Muscle of back (tissue), 3 donors: ENCODE measurements at regions not wholly inside any gene's neighbourhood (a gene's known extent, or its start where the extent isn't known, plus 50 kb on each side); places are given as distances from the start of the nearest gene placed in this dataset.

Experiments
- DNase-seq, 3 donors: peaks; one replicate each; pipeline versions ENCODE4 v3.0.0 to v3.0.0-alpha.2; 2013

- DNase-seq, result peak; percentile 32 to 74 (median 66)
These were observed 97.1 kb upstream of the GRIK2 start for GRCh38 chr6:101296169-101296960.

DNA sequence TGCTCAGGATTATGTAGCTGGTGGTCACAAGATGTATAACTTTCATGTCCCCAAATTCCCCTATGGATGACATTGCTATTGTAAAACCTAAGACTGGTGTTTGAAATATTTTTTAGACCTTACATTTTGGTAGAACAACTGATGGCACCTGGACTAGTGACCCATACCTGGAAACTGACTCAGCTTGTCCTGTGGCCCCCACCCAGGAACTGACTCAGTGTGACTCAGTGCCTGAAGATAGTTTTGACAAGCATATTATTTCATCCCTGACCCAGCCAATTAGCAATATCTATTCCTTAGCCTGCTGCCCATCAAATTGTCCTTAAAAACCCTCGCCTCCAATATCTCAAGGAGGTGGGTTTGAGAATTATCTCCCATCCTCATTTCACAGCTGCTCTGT lies 90.9 kb upstream of the GRIK2 start:
- DNase-seq, result no peak

DNA sequence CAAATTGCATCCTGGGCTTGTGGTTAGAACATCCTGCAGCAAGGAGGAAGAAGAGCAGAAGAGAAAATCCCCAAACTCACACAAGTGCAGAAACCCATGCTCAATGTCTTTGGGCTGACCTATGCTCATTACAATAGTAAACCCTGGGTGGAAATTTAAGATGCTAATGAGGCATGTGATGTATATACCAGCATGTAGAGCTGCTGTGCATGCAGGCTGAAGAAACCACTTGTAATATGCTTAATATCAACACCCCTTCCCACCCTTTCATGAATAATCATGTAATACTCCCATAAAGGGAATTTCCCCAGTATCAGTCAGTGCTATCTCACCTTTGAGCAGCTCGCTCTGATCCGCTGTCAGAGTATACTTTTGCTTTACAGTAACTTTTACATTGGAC lies 90.0 kb upstream of the GRIK2 start:
- no peak for DNase-seq

DNA sequence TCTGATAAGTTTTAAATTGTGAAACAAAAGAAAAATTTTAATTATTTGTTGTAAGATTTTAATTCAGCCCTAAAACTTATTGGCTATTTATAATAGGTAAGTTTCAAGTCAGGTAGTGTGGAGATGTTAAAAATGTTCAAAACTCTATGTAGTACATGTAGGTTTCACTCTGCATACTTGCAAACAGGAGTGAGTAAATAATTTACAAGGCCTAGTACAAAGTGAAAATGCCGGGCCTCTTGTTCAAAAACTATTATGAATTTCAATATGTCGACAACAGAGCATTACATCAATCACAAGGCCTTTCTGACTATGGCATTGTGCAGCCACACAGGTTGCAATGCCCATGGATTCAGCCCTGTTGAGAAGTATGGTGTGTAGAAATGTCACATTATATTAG lies 80.9 kb upstream of the GRIK2 start:
- DNase-seq, result no peak

DNA sequence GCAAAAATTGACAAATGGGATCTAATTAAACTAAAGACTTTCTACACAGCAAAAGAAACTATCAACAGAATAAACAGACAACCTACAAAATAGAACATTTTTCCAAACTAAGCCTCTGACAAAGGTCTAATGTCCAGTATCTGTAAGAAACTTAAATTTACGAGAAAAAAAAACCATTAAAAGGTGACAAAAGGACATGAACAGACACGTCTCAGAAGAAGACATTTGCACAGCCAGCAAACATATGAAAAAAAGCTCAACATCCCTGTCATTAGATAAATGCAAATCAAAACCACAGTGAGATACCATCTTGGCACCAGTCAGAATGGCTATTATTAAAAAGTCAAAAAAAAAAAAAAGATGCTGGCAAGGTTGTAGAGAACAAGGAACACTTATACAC lies 70.6 kb upstream of the GRIK2 start:
- DNase-seq, result no peak

- no peak for DNase-seq
These were observed 67.1 kb upstream of the GRIK2 start for GRCh38 chr6:101326411-101326810.

DNA sequence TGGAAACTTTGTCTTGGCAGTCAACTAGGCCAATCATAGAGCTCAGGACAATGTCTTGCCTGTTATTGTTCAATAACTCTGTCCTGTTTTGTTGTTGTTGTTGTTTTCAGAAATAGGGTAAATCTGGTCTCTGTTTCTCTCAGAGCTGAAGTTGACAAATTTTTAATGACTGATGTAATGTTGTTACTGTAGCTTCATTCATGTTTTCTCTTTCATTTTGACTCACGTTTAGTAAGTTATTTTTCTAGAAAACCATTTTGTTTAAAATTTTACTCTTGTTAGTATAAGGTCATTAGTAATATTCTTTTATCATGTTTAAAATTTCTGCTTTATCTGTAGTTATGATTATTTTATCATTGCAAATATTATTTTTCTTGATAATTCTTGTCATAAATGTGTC lies 51.6 kb upstream of the GRIK2 start:
- DNase-seq, result no peak
